A549 (cell line): ENCODE measurements at regions not wholly inside any gene's neighbourhood (a gene's known extent, or its start where the extent isn't known, plus 50 kb on each side); places are given as distances from the start of the nearest gene placed in this dataset.

Experiments
- ATAC-seq, 2 experiments: fragments of 200-7000 bp in 1 of 2; fragments of >200 bp in 1 of 2; cut with Nextera tagmentation in 1 of 2; cut with Tn5 transposase in 1 of 2; 3 replicates each; pipeline versions ENCODE4 v1.8.0 to v1.9.1; 2018 to 2020; ENCODE audit warnings: mild to moderate bottlenecking in 1 of 2, moderate library complexity in 1 of 2
- CTCF ChIA-PET: fragments of 300-600 bp; sonication (Branson Sonifier 250); formaldehyde crosslinking; extraction: SDS; loops from one replicate; lab custom pipeline; 2021; ENCODE audit warnings: antibody characterized with exemption, inconsistent platforms; lab: Yijun Ruan, JAX
- POLR2A ChIA-PET: fragments of 350-600 bp; formaldehyde crosslinking; extraction: SDS; loops from one replicate; lab custom pipeline; 2021; ENCODE audit warnings: antibody characterized with exemption, inconsistent platforms; lab: Yijun Ruan, JAX
- DNase-seq, 2 experiments: peaks; one replicate each; pipeline versions ENCODE4 v3.0.0 to v3.0.0-alpha.2; 2011 to 2016; ENCODE audit warnings: low read depth in 1 of 2, low spot score in 1 of 2
- FAIRE-seq: peaks from 2 replicates; lab custom pipeline; 2011; peaks lifted over from hg19 to GRCh38; lab: Jason Lieb, UNC
- H3K27ac ChIP-seq, 2 experiments: fragments of >200 bp; sonication (Bioruptor Twin); formaldehyde crosslinking; 3 replicates each; pipeline ENCODE4 v1.5.1; 2016 to 2017
- H3K4me1 ChIP-seq: fragments of >200 bp; sonication (Bioruptor Twin); formaldehyde crosslinking; 3 replicates; pipeline ENCODE4 v1.6.1; 2016
- H3K4me2 ChIP-seq: fragments of >200 bp; sonication (Bioruptor Twin); formaldehyde crosslinking; 3 replicates; pipeline ENCODE4 v1.6.1; 2016
- H3K4me3 ChIP-seq: fragments of >200 bp; sonication (Bioruptor Twin); formaldehyde crosslinking; 3 replicates; pipeline ENCODE4 v1.5.1; 2016
- H3K9me3 ChIP-seq: fragments of >200 bp; sonication (Bioruptor Twin); formaldehyde crosslinking; 3 replicates; pipeline ENCODE4 v1.6.1; 2016
- ATOH8 ChIP-seq: fragments of 250-450 bp; sonication (Bioruptor Pico); IDR thresholded peaks from 2 replicates; pipeline ENCODE4 v1.5.0; 2020; ENCODE audit warnings: low read depth, mild to moderate bottlenecking, moderate library complexity
- BCL3 ChIP-seq: fragments of >200 bp; sonication (Bioruptor Twin); formaldehyde crosslinking; IDR thresholded peaks from 3 replicates; pipeline ENCODE4 v1.6.1; 2016
- CBX8 ChIP-seq: fragments of 200-600 bp; sonication (generic); IDR thresholded peaks from 2 replicates; pipeline ENCODE4 v1.6.1; 2016
- CEBPB ChIP-seq, 2 experiments: fragments of >200 bp in 1 of 2; sonication (Bioruptor Twin) in 1 of 2; formaldehyde crosslinking in 1 of 2; IDR thresholded peaks; 2 replicates each; pipeline ENCODE4 v1.6.1; 2012 to 2016
- EHF ChIP-seq: fragments of 250-450 bp; sonication (Bioruptor Pico); IDR thresholded peaks from 2 replicates; pipeline ENCODE4 v1.5.0; 2020; ENCODE audit warnings: mild to moderate bottlenecking
- EHMT2 ChIP-seq: fragments of 200-600 bp; sonication (generic); IDR thresholded peaks from 2 replicates; pipeline ENCODE4 v1.6.1; 2016; ENCODE audit warnings: antibody characterized with exemption, low read depth, mild to moderate bottlenecking, moderate library complexity
- EP300 ChIP-seq, 2 experiments: fragments of >200 bp; sonication (Bioruptor Twin); formaldehyde crosslinking; IDR thresholded peaks; 2 replicates in 1 of 2; 3 replicates in 1 of 2; pipeline ENCODE4 v1.6.1; 2016 to 2017
- FOSB ChIP-seq: fragments of 250-450 bp; sonication (Bioruptor Pico); IDR thresholded peaks from 2 replicates; pipeline ENCODE4 v1.5.0; 2020; ENCODE audit warnings: mild to moderate bottlenecking, moderate library complexity
- FOSL2 ChIP-seq, 2 experiments: fragments of 450-650 bp in 1 of 2; fragments of >200 bp in 1 of 2; sonication (Bioruptor Twin) in 1 of 2; formaldehyde crosslinking; IDR thresholded peaks; 2 replicates each; pipeline versions ENCODE4 v1.5.0 to v1.6.1; 2016 to 2020; ENCODE audit warnings: mild to moderate bottlenecking in 1 of 2, moderate library complexity in 1 of 2
- GATA3 ChIP-seq: IDR thresholded peaks from 2 replicates; pipeline ENCODE4 v1.6.1; 2012; ENCODE audit warnings: borderline replicate concordance
- HES2 ChIP-seq: fragments of >200 bp; sonication (Bioruptor Twin); formaldehyde crosslinking; IDR thresholded peaks from 2 replicates; pipeline ENCODE4 v1.6.1; 2016
- HEYL ChIP-seq: fragments of 250-450 bp; sonication (Bioruptor Pico); IDR thresholded peaks from 2 replicates; pipeline ENCODE4 v1.8.0; 2021; ENCODE audit warnings: mild to moderate bottlenecking, moderate library complexity
- HMGXB4 ChIP-seq: fragments of 250-450 bp; sonication (Bioruptor Pico); IDR thresholded peaks from 2 replicates; pipeline ENCODE4 v1.5.0; 2021; ENCODE audit warnings: mild to moderate bottlenecking, moderate library complexity, borderline replicate concordance
- HOXA7 ChIP-seq: fragments of 250-450 bp; sonication (Bioruptor Pico); IDR thresholded peaks from 2 replicates; pipeline ENCODE4 v1.5.0; 2020; ENCODE audit warnings: mild to moderate bottlenecking, moderate library complexity
- HOXB5 ChIP-seq: fragments of 250-450 bp; sonication (Bioruptor Pico); IDR thresholded peaks from 2 replicates; pipeline ENCODE4 v1.5.0; 2020; ENCODE audit warnings: mild to moderate bottlenecking, moderate library complexity
- JUN ChIP-seq, 2 experiments: fragments of >200 bp; sonication (Bioruptor Twin); formaldehyde crosslinking; IDR thresholded peaks; 2 replicates in 1 of 2; 3 replicates in 1 of 2; pipeline ENCODE4 v1.6.1; 2016 to 2017
- JUNB ChIP-seq: fragments of >200 bp; sonication (Bioruptor Twin); formaldehyde crosslinking; IDR thresholded peaks from 2 replicates; pipeline ENCODE4 v1.6.1; 2016
- MAX ChIP-seq: IDR thresholded peaks from 2 replicates; pipeline ENCODE4 v1.6.1; 2012
- MYC ChIP-seq: IDR thresholded peaks from 2 replicates; pipeline ENCODE4 v1.6.1; 2012; ENCODE audit warnings: mild to moderate bottlenecking, inconsistent platforms, low read length, improper control_type of control experiment, borderline replicate concordance
- PBX3 ChIP-seq: IDR thresholded peaks from 2 replicates; pipeline ENCODE4 v1.6.1; 2012
- RAD21 ChIP-seq, 2 experiments: fragments of >200 bp in 1 of 2; sonication (Bioruptor Twin) in 1 of 2; formaldehyde crosslinking in 1 of 2; IDR thresholded peaks in 1 of 2; conservative IDR thresholded peaks in 1 of 2; 2 replicates in 1 of 2; 3 replicates in 1 of 2; pipeline ENCODE4 v1.6.1; 2012 to 2018; ENCODE audit warnings: inconsistent platforms in 1 of 2
- RARB ChIP-seq: fragments of 250-450 bp; sonication (Bioruptor Pico); IDR thresholded peaks from 2 replicates; pipeline ENCODE4 v1.8.0; 2021; ENCODE audit warnings: mild to moderate bottlenecking, moderate library complexity
- RCOR1 ChIP-seq: fragments of 150-350 bp; IDR thresholded peaks from 2 replicates; pipeline ENCODE4 v1.6.1; 2014; ENCODE audit warnings: antibody characterized with exemption, low read length, low read depth
- SMC3 ChIP-seq: fragments of >200 bp; sonication (Bioruptor Twin); formaldehyde crosslinking; IDR thresholded peaks from 3 replicates; pipeline ENCODE4 v1.6.1; 2018; ENCODE audit warnings: inconsistent platforms
- USF2 ChIP-seq: fragments of 450-650 bp; IDR thresholded peaks from 2 replicates; pipeline ENCODE4 v1.6.1; 2014; ENCODE audit warnings: antibody characterized with exemption
- ZFP36 ChIP-seq: fragments of 450-650 bp; IDR thresholded peaks from 2 replicates; pipeline ENCODE4 v1.6.1; 2014; ENCODE audit warnings: borderline replicate concordance; ENCODE audit not compliant: partially characterized antibody
- WGBS: methylation state at CpG from one replicate; pipeline ENCODE4 v1.1.6; 2017; ENCODE audit errors: missing lambda C conversion rate; 5-methylcytosine and 5-hydroxymethylcytosine counted together

- peak; percentile 94 to 96 for ATAC-seq
- TF ChIP-seq CBX8: no peak
- TF ChIP-seq USF2: no peak
- TF ChIP-seq HEYL (CRISPR knock-in tag): no peak
- TF ChIP-seq ZFP36: no peak
- peak; percentile 26; the same call in 1 of the 2 replicates for TF ChIP-seq HOXB5 (CRISPR knock-in tag)
- TF ChIP-seq FOSL2 (IDR thresholded peaks at IDR 0.05): peak; percentile 93
- TF ChIP-seq FOSL2 (CRISPR knock-in tag; IDR thresholded peaks at IDR 0.05): peak; percentile 99
- TF ChIP-seq PBX3: peak; percentile 77; the same call in 1 of the 2 replicates
- no peak for TF ChIP-seq EHMT2
- TF ChIP-seq MYC: no peak
- peak; percentile 79 for TF ChIP-seq MAX
- peak; percentile 12; the same call in 1 of the 2 replicates for TF ChIP-seq RARB
- peak; percentile 84 for TF ChIP-seq HES2
- peak; percentile 39 to 50; a peak in 4 of 5 replicates for TF ChIP-seq RAD21 (conservative IDR thresholded peaks at IDR 0.05 in 1 of 2, IDR thresholded peaks at IDR 0.05 in 1 of 2)
- TF ChIP-seq BCL3: peak; percentile 83; the same call in 1 of the 3 replicates
- TF ChIP-seq SMC3: peak; percentile 48
- no peak for TF ChIP-seq RCOR1
- peak; percentile 82 to 89; a peak in 4 of 5 replicates for TF ChIP-seq EP300 (IDR thresholded peaks at IDR 0.05)
- TF ChIP-seq EHF: no peak
- TF ChIP-seq JUN (IDR thresholded peaks at IDR 0.05): peak; percentile 82 to 97; a peak in 4 of 5 replicates
- no peak for TF ChIP-seq FOSB (CRISPR knock-in tag)
- TF ChIP-seq JUNB: peak; percentile 95
- peak; percentile 97 for TF ChIP-seq GATA3
- no peak for TF ChIP-seq HOXA7 (CRISPR knock-in tag)
- peak; percentile 88 to 96 for TF ChIP-seq CEBPB (IDR thresholded peaks at IDR 0.05)
- no peak for TF ChIP-seq ATOH8
- no peak for TF ChIP-seq HMGXB4 (CRISPR knock-in tag)
Measured at GRCh38 chr5:92552206-92553160, 1028.5 kb downstream of the NR2F1-AS1 start.

More at GRCh38 chr5:92552206-92553160, 1028.5 kb downstream of the NR2F1-AS1 start:
- CTCF ChIA-PET: no interaction called here
- Histone ChIP-seq H3K27ac (peak overlapping the region; percentile 77 to 81), H3K9me3 (no peaks in the 10 kb centered on the region), H3K4me1 (peaks cover 31% of the 10 kb centered on the region), H3K4me2 (peak overlapping the region; percentile 72), H3K4me3 (peak overlapping the region; percentile 20; the same call in 1 of the 3 replicates)
- POLR2A ChIA-PET: no interaction called here
- 2% methylated on average over 8 of the region's 8 CpGs for WGBS
- peak; percentile 44 to 93 for DNase-seq
- peak; percentile 92 for FAIRE-seq
